ENCODE measurements at regions not wholly inside any gene's neighbourhood (a gene's known extent, or its start where the extent isn't known, plus 50 kb on each side); places are given as distances from the start of the nearest gene placed in this dataset.

DNA sequence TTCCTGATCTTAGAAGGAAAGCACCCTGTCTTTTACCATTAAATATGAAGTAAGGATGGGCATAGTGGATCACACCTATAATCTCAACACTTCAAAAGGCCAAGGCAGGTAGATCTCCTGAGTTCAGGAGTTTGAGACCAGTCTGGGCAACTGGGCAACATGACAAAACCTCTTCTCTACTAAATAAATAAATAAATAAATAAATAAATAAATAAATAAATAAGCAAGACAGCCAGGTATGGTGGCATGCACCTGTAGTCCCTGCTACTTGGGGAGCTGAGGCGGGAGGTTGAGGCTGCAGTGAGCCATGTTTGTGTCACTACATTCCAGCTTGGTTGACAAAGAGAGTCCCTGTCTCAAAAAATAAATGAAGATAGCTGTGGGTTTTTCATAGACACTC is 313.1 kb downstream of the RPS24 start:
- Histone ChIP-seq H3K36me3 (ENCODE audit: low read depth, missing control alignments) (no peaks in the 10 kb centered on the region), H3K4me1 (no peaks in the 10 kb centered on the region), H3K4me3 (no peak overlapping the region), H3K9me3 (no peaks in the 10 kb centered on the region), H3K27ac (no peak overlapping the region), H3K27me3 (no peaks in the 10 kb centered on the region)
- WGBS, 2 donors, result 91 to 95% methylated on average over 1 of the region's 1 CpG
- intact Hi-C loops (cut with DNase I; ENCODE audit: low total_unique reads), result no loop called here
- DNase-seq, result no peak
- no peak for TF ChIP-seq POLR2A (IDR thresholded peaks at IDR 0.05)
- TF ChIP-seq, protein P1, sequence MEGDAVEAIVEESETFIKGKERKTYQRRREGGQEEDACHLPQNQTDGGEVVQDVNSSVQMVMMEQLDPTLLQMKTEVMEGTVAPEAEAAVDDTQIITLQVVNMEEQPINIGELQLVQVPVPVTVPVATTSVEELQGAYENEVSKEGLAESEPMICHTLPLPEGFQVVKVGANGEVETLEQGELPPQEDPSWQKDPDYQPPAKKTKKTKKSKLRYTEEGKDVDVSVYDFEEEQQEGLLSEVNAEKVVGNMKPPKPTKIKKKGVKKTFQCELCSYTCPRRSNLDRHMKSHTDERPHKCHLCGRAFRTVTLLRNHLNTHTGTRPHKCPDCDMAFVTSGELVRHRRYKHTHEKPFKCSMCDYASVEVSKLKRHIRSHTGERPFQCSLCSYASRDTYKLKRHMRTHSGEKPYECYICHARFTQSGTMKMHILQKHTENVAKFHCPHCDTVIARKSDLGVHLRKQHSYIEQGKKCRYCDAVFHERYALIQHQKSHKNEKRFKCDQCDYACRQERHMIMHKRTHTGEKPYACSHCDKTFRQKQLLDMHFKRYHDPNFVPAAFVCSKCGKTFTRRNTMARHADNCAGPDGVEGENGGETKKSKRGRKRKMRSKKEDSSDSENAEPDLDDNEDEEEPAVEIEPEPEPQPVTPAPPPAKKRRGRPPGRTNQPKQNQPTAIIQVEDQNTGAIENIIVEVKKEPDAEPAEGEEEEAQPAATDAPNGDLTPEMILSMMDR (IDR thresholded peaks at IDR 0.05), result no peak

DNA sequence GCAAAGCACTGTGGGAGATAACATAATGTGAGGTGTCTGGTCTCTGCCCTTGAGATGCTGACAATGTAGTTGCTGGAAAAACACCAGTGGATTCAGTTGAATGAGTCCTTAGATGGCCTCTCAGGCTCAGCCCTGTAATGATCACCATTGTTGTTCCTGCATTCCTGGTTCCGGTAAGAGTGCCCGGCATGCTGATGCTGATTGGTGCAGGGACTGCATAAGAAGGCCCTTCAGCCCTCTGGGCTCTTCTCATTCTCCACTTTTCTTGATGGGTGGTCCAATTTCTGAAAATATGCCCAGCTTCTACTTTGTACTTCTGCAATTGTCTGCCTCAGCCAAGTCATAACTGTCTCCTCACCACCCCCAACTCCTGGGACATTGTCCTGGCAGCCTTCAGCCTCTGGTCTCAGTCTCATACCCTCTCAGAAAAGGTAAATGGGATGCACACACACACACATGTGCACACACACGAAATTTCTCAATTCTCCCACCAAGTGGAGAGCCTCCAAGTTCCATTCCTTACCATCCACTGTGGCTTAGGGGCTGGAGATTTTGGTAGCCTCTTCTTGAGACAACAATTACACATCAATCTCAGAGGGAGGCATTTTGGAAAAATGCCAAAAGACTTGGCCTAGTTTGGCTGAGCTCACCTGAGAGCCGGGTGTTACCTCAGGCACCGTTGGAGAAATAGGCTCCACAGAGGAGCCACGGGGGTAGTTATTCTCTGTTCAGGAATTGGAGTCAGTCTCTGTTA is 314.9 kb downstream of the RPS24 start:
- Histone ChIP-seq H3K27ac (no peak overlapping the region), H3K36me3 (ENCODE audit: low read depth, missing control alignments) (no peaks in the 10 kb centered on the region), H3K9me3 (no peaks in the 10 kb centered on the region), H3K27me3 (no peaks in the 10 kb centered on the region), H3K4me1 (no peaks in the 10 kb centered on the region), H3K4me3 (no peak overlapping the region)
- intact Hi-C loops (cut with DNase I; ENCODE audit: low total_unique reads), result no loop called here
- no peak for DNase-seq
- TF ChIP-seq, protein P1 (IDR thresholded peaks at IDR 0.05), result no peak
- TF ChIP-seq POLR2A (IDR thresholded peaks at IDR 0.05), result no peak
- 71 to 86% methylated on average over 6 of the region's 6 CpGs for WGBS, 2 donors

DNA sequence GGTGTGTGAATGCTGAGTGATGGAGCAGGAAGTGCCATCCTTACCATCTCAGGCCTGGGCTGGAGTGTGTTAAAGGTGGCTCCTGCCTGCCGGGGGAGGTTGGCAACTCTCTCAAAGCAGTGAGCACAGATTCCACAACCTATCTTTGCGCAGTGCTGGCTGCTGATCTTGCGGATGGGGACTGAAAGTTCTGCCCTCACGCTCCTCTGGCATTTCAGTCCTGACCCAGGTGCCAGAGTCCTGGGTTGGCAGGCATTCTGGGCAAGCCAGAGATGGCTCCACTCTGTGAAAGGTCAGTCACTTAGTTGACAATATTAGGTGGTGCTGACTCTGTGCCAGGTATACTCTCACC is 315.5 kb downstream of the RPS24 start:
- intact Hi-C loops (cut with DNase I; ENCODE audit: low total_unique reads), result no loop called here
- Histone ChIP-seq H3K27ac (no peak overlapping the region), H3K4me3 (no peak overlapping the region), H3K4me1 (no peaks in the 10 kb centered on the region), H3K9me3 (no peaks in the 10 kb centered on the region), H3K36me3 (ENCODE audit: low read depth, missing control alignments) (no peaks in the 10 kb centered on the region), H3K27me3 (no peaks in the 10 kb centered on the region)
- TF ChIP-seq POLR2A (IDR thresholded peaks at IDR 0.05), result no peak
- TF ChIP-seq, protein P1 (IDR thresholded peaks at IDR 0.05), result no peak
- DNase-seq, result no peak
- 84 to 88% methylated on average over 4 of the region's 4 CpGs for WGBS, 2 donors

DNA sequence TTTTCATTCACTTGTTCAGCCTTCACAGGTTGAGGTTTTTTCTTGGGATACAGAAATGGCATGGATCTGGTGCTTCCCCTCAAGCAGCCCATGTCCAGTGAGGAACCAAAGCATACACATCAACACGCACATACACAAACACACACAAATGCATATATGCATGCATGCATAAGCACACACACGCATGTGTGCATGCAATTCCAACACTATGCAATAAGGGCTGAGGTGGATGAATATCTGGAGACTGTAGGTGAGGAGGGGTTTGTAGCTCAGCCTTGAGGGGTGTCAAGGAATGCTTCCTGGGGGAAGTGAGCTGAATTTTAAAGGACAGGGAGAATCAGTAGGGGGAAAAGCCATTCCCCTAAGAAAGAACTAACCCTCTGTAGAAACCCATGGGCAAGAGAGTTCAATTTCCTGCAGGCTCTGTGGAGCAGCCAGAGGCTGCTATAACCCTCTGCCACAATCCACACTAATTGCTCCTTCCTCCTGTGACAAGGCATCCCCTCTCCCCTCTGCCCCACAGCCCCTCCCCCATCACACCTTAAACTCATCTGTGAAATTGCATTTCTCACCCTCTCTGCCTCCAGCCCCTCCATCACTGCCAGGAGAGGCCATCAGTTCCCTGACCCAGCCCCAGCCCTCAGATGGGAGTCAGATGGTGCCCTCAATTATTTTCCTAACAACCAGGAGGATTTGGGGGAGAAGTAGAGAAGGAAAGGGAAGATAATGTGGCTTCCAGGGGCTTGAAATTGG is 316.4 kb downstream of the RPS24 start:
- WGBS, 2 donors, result 92 to 97% methylated on average over 2 of the region's 2 CpGs
- no peaks in the 10 kb centered on the region for H3K9me3 ChIP-seq

More for the DNA sequence above, 316.4 kb downstream of the RPS24 start:
- Histone ChIP-seq H3K27me3 (no peaks in the 10 kb centered on the region), H3K4me3 (no peak overlapping the region), H3K36me3 (ENCODE audit: low read depth, missing control alignments) (no peaks in the 10 kb centered on the region), H3K27ac (no peak overlapping the region), H3K4me1 (no peaks in the 10 kb centered on the region)
- no peak for DNase-seq
- intact Hi-C loops (cut with DNase I; ENCODE audit: low total_unique reads), result no loop called here
- TF ChIP-seq POLR2A (IDR thresholded peaks at IDR 0.05), result no peak
- TF ChIP-seq, protein P1 (IDR thresholded peaks at IDR 0.05), result no peak

Measured in testis (tissue), 2 donors.